NCI-H2171 (cell line): ENCODE measurements at regions not wholly inside any gene's neighbourhood (a gene's known extent, or its start where the extent isn't known, plus 50 kb on each side); places are given as distances from the start of the nearest gene placed in this dataset.
"Not testable (repeated sequence)": the region's sequence is repeated elsewhere in the genome, so short reads cannot be mapped to it uniquely, and the experiment has no call there.

Experiments
- DNase-seq: peaks from one replicate; lab custom pipeline; 2025; lab: John Stamatoyannopoulos, UW

- no peak for DNase-seq
Measured at GRCh38 chr12:74382983-74383382, 154.7 kb upstream of the ATXN7L3B start.

GRCh38 chr12:74391283-74391682 lies 146.4 kb upstream of the ATXN7L3B start:
- DNase-seq, result no peak

- DNase-seq, result no peak
Measured at GRCh38 chr12:74393272-74393671, 144.4 kb upstream of the ATXN7L3B start.

GRCh38 chr12:74394647-74395046 lies 143.0 kb upstream of the ATXN7L3B start:
- DNase-seq, result no peak

GRCh38 chr12:74401035-74401434 lies 136.6 kb upstream of the ATXN7L3B start:
- DNase-seq, result no peak

- no peak for DNase-seq
Measured at GRCh38 chr12:74401966-74402365, 135.7 kb upstream of the ATXN7L3B start.

- DNase-seq, result not testable (repeated sequence)
Measured at GRCh38 chr12:74403221-74403470, 134.5 kb upstream of the ATXN7L3B start.

- DNase-seq, result no peak
Measured at GRCh38 chr12:74408601-74409166, 129.0 kb upstream of the ATXN7L3B start.

GRCh38 chr12:74412606-74413230 lies 124.9 kb upstream of the ATXN7L3B start:
- DNase-seq, result peak; percentile 1

- peak; percentile 14 for DNase-seq
Measured at GRCh38 chr12:74415633-74416032, 122.0 kb upstream of the ATXN7L3B start.

- DNase-seq, result no peak
Measured at GRCh38 chr12:74418573-74418972, 119.1 kb upstream of the ATXN7L3B start.

- no peak for DNase-seq
Measured at GRCh38 chr12:74424778-74425177, 112.9 kb upstream of the ATXN7L3B start.

- no peak for DNase-seq
Measured at GRCh38 chr12:74426091-74426490, 111.5 kb upstream of the ATXN7L3B start.

GRCh38 chr12:74429535-74429934 lies 108.1 kb upstream of the ATXN7L3B start:
- no peak for DNase-seq

GRCh38 chr12:74431801-74432200 lies 105.8 kb upstream of the ATXN7L3B start:
- no peak for DNase-seq

- DNase-seq, result no peak
Measured at GRCh38 chr12:74440469-74440868, 97.2 kb upstream of the ATXN7L3B start.

- no peak for DNase-seq
Measured at GRCh38 chr12:74441872-74442271, 95.8 kb upstream of the ATXN7L3B start.

GRCh38 chr12:74446466-74446865 lies 91.2 kb upstream of the ATXN7L3B start:
- no peak for DNase-seq

GRCh38 chr12:74449872-74450271 lies 87.8 kb upstream of the ATXN7L3B start:
- DNase-seq, result no peak

- DNase-seq, result no peak
Measured at GRCh38 chr12:74454109-74454508, 83.5 kb upstream of the ATXN7L3B start.

GRCh38 chr12:74455429-74455828 lies 82.2 kb upstream of the ATXN7L3B start:
- no peak for DNase-seq

GRCh38 chr12:74456431-74456830 lies 81.2 kb upstream of the ATXN7L3B start:
- DNase-seq, result no peak

- no peak for DNase-seq
Measured at GRCh38 chr12:74468401-74468800, 69.2 kb upstream of the ATXN7L3B start.

GRCh38 chr12:74476234-74476633 lies 61.4 kb upstream of the ATXN7L3B start:
- no peak for DNase-seq
